Renal cortex interstitium (tissue), 11 donors: ENCODE measurements at regions not wholly inside any gene's neighbourhood (a gene's known extent, or its start where the extent isn't known, plus 50 kb on each side); places are given as distances from the start of the nearest gene placed in this dataset.
"Not testable (repeated sequence)": the region's sequence is repeated elsewhere in the genome, so short reads cannot be mapped to it uniquely, and the experiment has no call there.

Experiments used
- DNase-seq, 11 donors: peaks; one replicate each; pipeline ENCODE4 v3.0.0-alpha.2; 2013; ENCODE audit warnings: low read depth in 9 of 11, low spot score in 4 of 11; ENCODE audit errors: extremely low read depth in 1 of 11

GRCh38 chr7:155375337-155376277 lies 77.9 kb downstream of the INSIG1 start:
- DNase-seq = no peak

- DNase-seq = no peak
Observed at GRCh38 chr7:155377071-155377837, 79.6 kb downstream of the INSIG1 start.

GRCh38 chr7:155377838-155378579 lies 79.9 kb upstream of the EN2 start:
- DNase-seq = peak in 1 of 11 donors; percentile 36

GRCh38 chr7:155378580-155378934 lies 79.4 kb upstream of the EN2 start:
- no peak for DNase-seq

GRCh38 chr7:155378959-155379871 lies 78.7 kb upstream of the EN2 start:
- DNase-seq = no peak

GRCh38 chr7:155380221-155380861 lies 77.6 kb upstream of the EN2 start:
- peak in 2 of 11 donors; percentile 53 to 64 for DNase-seq

GRCh38 chr7:155380976-155381851 lies 76.7 kb upstream of the EN2 start:
- no peak for DNase-seq

GRCh38 chr7:155381852-155382801 lies 75.8 kb upstream of the EN2 start:
- no peak for DNase-seq

- no peak for DNase-seq
Observed at GRCh38 chr7:155382802-155383171, 75.1 kb upstream of the EN2 start.

GRCh38 chr7:155383756-155384491 lies 74.0 kb upstream of the EN2 start:
- no peak for DNase-seq

- no peak for DNase-seq
Observed at GRCh38 chr7:155384751-155385150, 73.2 kb upstream of the EN2 start.

GRCh38 chr7:155385182-155385581 lies 72.7 kb upstream of the EN2 start:
- not testable (repeated sequence) for DNase-seq

- no peak for DNase-seq
Observed at GRCh38 chr7:155386608-155387007, 71.3 kb upstream of the EN2 start.

GRCh38 chr7:155387066-155387620 lies 70.8 kb upstream of the EN2 start:
- DNase-seq = no peak

- DNase-seq = no peak
Observed at GRCh38 chr7:155388561-155388960, 69.4 kb upstream of the EN2 start.
